ENCODE measurements at regions not wholly inside any gene's neighbourhood (a gene's known extent, or its start where the extent isn't known, plus 50 kb on each side); places are given as distances from the start of the nearest gene placed in this dataset.

DNA sequence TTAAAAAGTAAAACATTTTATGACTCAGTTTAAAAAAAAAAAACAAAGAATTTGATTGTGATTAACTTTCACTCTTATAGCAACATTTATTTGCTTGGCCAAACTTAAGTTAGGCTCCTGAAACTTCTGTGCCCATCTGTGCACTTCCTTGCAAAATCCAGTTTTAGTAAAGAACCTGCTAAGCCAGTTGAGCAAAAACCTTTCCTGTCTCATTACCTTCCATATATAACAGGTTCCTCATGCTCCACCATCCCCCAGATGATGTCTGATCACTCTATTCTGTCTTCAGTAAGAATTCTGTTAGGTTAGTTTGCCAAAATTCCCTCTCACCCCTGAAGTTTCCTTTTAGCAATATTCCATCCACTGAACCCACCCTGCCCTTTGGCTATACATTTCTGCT lies 1200.5 kb downstream of the C4orf33 start:
- Histone ChIP-seq H3K4me1 (ENCODE audit: control insufficient read depth in 4 of 4, insufficient read depth in 4 of 4, low read length in 3 of 4) (no peaks in the 10 kb centered on the region), H3K9me3 (ENCODE audit: control insufficient read depth in 4 of 4, low read length in 3 of 4) (no peaks in the 10 kb centered on the region), H3K27me3 (ENCODE audit: control insufficient read depth in 4 of 4, insufficient read depth in 4 of 4, low read length in 3 of 4) (no peaks in the 10 kb centered on the region), H3K4me3 (ENCODE audit: low read depth in 1 of 3, low read length in 3 of 3) (no peak overlapping the region), H3K9ac (ENCODE audit: low read depth in 1 of 2, low read length in 2 of 2) (no peak overlapping the region), H3K36me3 (ENCODE audit: control insufficient read depth in 4 of 4, insufficient read depth in 3 of 4, low read depth in 1 of 4, low read length in 3 of 4) (no peaks in the 10 kb centered on the region), H3K27ac (ENCODE audit: low read depth in 1 of 2, low read length in 2 of 2) (no peak overlapping the region)
- no peak for DNase-seq (ENCODE audit: low spot score)
- TF ChIP-seq EGR1 (IDR thresholded peaks at IDR 0.05; ENCODE audit: low read depth in 2 of 2) (no peak), HNF4G (IDR thresholded peaks at IDR 0.05) (no peak), HNF4A (conservative IDR thresholded peaks at IDR 0.05) (no peak), GABPA (IDR thresholded peaks at IDR 0.05 in 1 of 2, conservative IDR thresholded peaks at IDR 0.05 in 1 of 2) (no peak), SP1 (IDR thresholded peaks at IDR 0.05) (no peak), JUND (IDR thresholded peaks at IDR 0.05) (no peak)
- TF ChIP-seq, protein P1, sequence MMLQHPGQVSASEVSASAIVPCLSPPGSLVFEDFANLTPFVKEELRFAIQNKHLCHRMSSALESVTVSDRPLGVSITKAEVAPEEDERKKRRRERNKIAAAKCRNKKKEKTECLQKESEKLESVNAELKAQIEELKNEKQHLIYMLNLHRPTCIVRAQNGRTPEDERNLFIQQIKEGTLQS (IDR thresholded peaks at IDR 0.05): no peak
- TF ChIP-seq, protein P2, sequence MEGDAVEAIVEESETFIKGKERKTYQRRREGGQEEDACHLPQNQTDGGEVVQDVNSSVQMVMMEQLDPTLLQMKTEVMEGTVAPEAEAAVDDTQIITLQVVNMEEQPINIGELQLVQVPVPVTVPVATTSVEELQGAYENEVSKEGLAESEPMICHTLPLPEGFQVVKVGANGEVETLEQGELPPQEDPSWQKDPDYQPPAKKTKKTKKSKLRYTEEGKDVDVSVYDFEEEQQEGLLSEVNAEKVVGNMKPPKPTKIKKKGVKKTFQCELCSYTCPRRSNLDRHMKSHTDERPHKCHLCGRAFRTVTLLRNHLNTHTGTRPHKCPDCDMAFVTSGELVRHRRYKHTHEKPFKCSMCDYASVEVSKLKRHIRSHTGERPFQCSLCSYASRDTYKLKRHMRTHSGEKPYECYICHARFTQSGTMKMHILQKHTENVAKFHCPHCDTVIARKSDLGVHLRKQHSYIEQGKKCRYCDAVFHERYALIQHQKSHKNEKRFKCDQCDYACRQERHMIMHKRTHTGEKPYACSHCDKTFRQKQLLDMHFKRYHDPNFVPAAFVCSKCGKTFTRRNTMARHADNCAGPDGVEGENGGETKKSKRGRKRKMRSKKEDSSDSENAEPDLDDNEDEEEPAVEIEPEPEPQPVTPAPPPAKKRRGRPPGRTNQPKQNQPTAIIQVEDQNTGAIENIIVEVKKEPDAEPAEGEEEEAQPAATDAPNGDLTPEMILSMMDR (IDR thresholded peaks at IDR 0.05; ENCODE audit: low read depth, low read length, missing input control): no peak
- TF ChIP-seq, protein P3, sequence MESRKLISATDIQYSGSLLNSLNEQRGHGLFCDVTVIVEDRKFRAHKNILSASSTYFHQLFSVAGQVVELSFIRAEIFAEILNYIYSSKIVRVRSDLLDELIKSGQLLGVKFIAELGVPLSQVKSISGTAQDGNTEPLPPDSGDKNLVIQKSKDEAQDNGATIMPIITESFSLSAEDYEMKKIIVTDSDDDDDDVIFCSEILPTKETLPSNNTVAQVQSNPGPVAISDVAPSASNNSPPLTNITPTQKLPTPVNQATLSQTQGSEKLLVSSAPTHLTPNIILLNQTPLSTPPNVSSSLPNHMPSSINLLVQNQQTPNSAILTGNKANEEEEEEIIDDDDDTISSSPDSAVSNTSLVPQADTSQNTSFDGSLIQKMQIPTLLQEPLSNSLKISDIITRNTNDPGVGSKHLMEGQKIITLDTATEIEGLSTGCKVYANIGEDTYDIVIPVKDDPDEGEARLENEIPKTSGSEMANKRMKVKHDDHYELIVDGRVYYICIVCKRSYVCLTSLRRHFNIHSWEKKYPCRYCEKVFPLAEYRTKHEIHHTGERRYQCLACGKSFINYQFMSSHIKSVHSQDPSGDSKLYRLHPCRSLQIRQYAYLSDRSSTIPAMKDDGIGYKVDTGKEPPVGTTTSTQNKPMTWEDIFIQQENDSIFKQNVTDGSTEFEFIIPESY (IDR thresholded peaks at IDR 0.05): no peak
- TF ChIP-seq, protein P4, sequence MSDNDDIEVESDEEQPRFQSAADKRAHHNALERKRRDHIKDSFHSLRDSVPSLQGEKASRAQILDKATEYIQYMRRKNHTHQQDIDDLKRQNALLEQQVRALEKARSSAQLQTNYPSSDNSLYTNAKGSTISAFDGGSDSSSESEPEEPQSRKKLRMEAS (IDR thresholded peaks at IDR 0.05): no peak

DNA sequence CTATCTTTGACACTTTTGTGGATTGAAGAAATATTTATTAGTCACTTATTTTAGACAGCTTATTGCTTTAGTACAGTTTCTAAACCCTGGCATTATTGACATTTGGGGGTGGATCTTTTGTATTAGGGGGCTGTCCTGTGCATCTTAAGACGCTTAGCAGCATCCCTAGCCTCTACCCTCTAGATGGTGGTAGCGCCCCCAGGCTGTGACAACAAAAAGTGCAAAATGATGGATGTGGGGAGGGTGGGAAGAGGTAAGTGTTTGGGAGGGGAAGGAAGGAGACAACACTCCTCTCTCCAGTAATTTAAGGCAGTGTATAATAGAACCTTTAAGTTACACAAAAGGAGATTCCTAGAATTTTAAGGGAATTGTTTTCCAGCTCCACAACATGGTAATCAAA lies 1210.6 kb downstream of the C4orf33 start:
- H3K4me1 ChIP-seq (ENCODE audit: control insufficient read depth in 4 of 4, insufficient read depth in 4 of 4, low read length in 3 of 4): no peaks in the 10 kb centered on the region
- no peaks in the 10 kb centered on the region for H3K36me3 ChIP-seq (ENCODE audit: control insufficient read depth in 4 of 4, insufficient read depth in 3 of 4, low read depth in 1 of 4, low read length in 3 of 4)
- TF ChIP-seq, protein P5, sequence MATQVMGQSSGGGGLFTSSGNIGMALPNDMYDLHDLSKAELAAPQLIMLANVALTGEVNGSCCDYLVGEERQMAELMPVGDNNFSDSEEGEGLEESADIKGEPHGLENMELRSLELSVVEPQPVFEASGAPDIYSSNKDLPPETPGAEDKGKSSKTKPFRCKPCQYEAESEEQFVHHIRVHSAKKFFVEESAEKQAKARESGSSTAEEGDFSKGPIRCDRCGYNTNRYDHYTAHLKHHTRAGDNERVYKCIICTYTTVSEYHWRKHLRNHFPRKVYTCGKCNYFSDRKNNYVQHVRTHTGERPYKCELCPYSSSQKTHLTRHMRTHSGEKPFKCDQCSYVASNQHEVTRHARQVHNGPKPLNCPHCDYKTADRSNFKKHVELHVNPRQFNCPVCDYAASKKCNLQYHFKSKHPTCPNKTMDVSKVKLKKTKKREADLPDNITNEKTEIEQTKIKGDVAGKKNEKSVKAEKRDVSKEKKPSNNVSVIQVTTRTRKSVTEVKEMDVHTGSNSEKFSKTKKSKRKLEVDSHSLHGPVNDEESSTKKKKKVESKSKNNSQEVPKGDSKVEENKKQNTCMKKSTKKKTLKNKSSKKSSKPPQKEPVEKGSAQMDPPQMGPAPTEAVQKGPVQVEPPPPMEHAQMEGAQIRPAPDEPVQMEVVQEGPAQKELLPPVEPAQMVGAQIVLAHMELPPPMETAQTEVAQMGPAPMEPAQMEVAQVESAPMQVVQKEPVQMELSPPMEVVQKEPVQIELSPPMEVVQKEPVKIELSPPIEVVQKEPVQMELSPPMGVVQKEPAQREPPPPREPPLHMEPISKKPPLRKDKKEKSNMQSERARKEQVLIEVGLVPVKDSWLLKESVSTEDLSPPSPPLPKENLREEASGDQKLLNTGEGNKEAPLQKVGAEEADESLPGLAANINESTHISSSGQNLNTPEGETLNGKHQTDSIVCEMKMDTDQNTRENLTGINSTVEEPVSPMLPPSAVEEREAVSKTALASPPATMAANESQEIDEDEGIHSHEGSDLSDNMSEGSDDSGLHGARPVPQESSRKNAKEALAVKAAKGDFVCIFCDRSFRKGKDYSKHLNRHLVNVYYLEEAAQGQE (IDR thresholded peaks at IDR 0.05): no peak
- TF ChIP-seq GABPA (IDR thresholded peaks at IDR 0.05 in 1 of 2, conservative IDR thresholded peaks at IDR 0.05 in 1 of 2): no peak
- no peak overlapping the region for H3K9ac ChIP-seq (ENCODE audit: low read depth in 1 of 2, low read length in 2 of 2)
- no peaks in the 10 kb centered on the region for H3K9me3 ChIP-seq (ENCODE audit: control insufficient read depth in 4 of 4, low read length in 3 of 4)
- no peaks in the 10 kb centered on the region for H3K27me3 ChIP-seq (ENCODE audit: control insufficient read depth in 4 of 4, insufficient read depth in 4 of 4, low read length in 3 of 4)
- 44% methylated on average over 2 of the region's 2 CpGs for WGBS
- no peak for DNase-seq (ENCODE audit: low spot score)
- H3K4me3 ChIP-seq (ENCODE audit: low read depth in 1 of 3, low read length in 3 of 3): no peak overlapping the region
- no peak overlapping the region for H3K27ac ChIP-seq (ENCODE audit: low read depth in 1 of 2, low read length in 2 of 2)
